ENCODE measurements at regions not wholly inside any gene's neighbourhood (a gene's known extent, or its start where the extent isn't known, plus 50 kb on each side); places are given as distances from the start of the nearest gene placed in this dataset.
"Not testable (repeated sequence)": the region's sequence is repeated elsewhere in the genome, so short reads cannot be mapped to it uniquely, and the experiment has no call there.

DNA sequence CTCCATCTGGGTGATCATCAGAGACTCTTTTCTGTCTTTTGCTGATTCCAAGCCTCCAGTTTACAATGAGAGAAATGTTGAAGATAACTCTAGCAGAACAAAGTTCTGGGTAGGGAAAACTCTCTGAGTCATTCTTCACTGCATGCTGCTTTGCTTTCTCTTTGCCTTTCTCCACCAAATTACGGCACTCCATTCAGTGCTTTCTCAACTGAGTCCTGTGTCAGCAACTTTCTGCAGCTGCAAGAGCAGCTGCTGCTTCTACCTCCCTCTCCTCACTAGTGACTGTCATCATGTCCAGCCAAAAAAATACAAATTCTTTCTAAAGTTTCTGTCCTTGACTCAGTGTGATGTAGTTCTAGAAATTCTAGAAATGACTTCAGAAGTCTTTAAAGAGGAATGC is 953.8 kb downstream of the IGSF11 start:
- Histone ChIP-seq H3K27ac (no peak overlapping the region), H3K4me3 (no peak overlapping the region)

DNA sequence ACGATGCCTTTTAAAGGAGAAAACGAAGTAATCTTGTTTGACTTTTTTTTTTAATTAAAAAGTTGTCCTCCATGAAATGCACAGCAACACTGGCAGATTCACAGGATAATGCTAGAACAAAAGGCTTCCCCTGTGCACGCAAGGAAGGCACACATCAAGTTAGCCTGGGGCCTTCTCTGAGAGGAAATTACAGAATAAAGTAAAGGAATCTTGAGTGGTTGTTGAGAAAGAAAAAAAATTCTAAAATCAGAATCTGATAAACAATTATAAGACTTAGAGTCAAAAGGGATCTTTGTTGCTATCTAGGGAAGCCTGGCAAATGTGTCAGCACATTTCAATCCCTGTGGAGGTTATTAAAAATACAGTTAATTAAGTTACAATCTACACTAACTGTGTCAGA is 946.0 kb downstream of the IGSF11 start:
- H3K4me3 ChIP-seq, result no peak overlapping the region
- H3K27ac ChIP-seq, result no peak overlapping the region

- H3K4me3 ChIP-seq, result no peak overlapping the region
- no peak overlapping the region for H3K27ac ChIP-seq
Observed at GRCh38 chr3:118089563-118089962, 945.1 kb downstream of the IGSF11 start.

GRCh38 chr3:118097226-118097625 is 937.4 kb downstream of the IGSF11 start:
- no peak overlapping the region for H3K4me3 ChIP-seq
- H3K27ac ChIP-seq, result no peak overlapping the region

- Histone ChIP-seq H3K4me3 (no peak overlapping the region), H3K27ac (no peak overlapping the region)
Observed at GRCh38 chr3:118097660-118098059, 937.0 kb downstream of the IGSF11 start.

DNA sequence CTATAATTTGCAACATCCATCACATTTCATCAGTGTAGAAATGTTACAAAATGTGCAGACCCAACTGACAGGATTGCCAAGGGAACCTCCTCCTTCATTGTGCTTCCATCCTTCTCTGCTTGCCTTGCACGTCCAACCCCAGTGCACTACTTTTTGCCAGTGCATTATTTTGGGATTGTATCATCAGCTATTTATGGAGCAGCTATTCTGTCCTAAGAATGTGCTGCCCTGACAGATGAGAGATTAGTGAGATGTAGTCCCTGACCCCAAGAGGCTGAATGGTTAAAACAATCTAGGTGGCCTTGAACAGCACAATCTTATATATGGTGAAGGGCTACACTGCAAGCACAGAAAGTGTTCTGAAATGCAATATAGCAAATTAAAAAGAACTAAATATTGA is 935.8 kb downstream of the IGSF11 start:
- no peak overlapping the region for H3K4me3 ChIP-seq

GRCh38 chr3:118101891-118102290 is 932.8 kb downstream of the IGSF11 start:
- Histone ChIP-seq H3K27ac (no peak overlapping the region), H3K4me3 (no peak overlapping the region)

More for the DNA sequence above, 935.8 kb downstream of the IGSF11 start:
- H3K27ac ChIP-seq, result no peak overlapping the region

- no peak overlapping the region for H3K27ac ChIP-seq
Observed at GRCh38 chr3:118102737-118103136, 931.9 kb downstream of the IGSF11 start.

DNA sequence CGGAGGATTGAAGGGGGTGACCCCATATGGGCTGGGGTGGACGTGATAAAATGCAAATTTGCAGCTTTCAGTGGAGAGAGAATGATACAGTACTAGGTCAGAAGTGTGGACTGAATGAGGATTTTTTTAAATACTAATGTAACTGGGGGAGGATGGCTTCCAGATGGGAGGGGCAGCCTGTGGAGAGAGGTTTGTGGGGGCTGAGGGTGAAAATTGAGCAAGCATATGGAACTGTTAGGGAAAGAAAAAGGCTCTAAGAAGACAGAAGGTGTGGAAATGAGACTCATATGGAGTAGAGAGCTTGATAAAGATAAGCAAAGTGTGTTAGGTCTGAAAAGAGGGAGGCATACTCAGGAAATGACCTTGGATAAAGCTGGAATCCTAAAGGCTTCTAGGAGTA is 926.4 kb downstream of the IGSF11 start:
- H3K4me3 ChIP-seq, result no peak overlapping the region
- no peak overlapping the region for H3K27ac ChIP-seq

More at GRCh38 chr3:118102737-118103136, 931.9 kb downstream of the IGSF11 start:
- no peak overlapping the region for H3K4me3 ChIP-seq

DNA sequence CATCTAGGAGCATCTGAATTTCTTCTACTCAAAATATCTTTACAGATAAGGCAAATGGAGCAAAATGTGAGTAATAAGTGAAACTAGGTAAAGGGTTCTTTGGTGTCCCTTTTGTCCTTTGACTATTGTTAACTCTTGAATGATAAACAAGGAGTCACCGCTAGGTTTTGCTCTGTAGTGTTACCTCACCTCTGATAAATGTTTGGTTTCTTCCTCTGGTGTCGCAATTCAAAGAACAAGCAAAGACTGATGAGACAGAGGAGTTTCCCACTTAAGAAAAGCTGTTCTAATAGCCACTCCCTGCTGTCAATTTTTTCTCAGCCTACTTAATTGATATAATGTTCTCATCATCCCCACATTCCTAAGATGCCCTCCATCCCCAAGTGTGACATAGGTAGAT is 925.9 kb downstream of the IGSF11 start:
- Histone ChIP-seq H3K27ac (no peak overlapping the region), H3K4me3 (no peak overlapping the region)

DNA sequence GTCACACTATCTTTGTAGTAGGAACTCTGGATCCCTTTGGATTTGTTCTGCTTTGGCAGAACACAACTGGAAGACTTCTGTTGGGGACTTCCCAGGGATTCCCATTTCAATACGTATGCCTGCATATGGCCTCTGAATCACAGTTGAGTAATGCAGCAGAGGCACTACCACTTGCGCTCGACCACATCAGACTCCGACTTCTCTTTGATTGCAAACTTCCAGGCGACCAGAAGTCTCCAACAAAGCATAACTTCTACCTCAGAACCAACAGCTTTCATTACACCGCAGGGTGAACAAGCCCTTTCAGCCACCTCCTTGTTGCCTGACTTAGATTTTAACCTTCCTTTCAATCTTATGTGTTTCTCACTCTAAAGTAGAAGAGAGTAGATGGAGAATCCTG is 924.4 kb downstream of the IGSF11 start:
- Histone ChIP-seq H3K27ac (no peak overlapping the region), H3K4me3 (no peak overlapping the region)

DNA sequence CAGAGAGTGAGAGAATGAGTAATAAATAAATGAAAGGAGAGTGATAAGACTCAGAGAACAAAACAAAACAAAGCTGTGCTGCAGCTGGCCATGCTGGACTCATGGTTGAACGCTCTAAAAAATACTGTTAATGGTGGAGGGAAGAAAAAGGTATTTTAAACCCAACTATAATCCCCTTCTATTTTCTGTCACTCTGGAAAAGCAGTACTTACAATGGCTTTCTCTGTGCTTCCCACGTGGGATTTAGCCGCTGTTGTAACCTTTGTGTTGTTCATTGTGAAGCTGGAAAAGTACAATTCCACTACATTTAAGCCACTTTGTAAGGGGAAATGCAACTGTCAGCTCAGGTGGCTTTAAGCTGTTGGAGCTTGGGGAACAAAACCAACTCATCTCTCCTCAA is 917.7 kb downstream of the IGSF11 start:
- Histone ChIP-seq H3K27ac (no peak overlapping the region), H3K4me3 (no peak overlapping the region)

DNA sequence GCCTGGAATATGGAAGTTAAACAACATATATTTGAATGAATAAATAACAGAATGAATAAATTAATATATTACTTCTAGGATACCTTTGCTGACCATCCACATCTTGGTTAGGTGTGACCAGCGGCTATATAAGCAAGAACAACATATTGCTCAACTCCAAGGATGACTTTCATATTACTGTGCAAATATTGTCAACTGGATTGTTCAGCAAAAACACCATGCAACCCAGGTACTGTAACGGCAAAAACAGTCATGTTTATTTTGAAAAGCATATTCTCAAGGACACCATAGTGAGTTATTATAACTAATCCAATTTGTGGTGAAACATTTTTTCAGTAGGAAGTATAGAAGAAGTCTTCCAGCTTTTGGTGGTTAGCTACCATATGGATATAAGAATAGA is 907.9 kb downstream of the IGSF11 start:
- H3K4me3 ChIP-seq, result no peak overlapping the region
- H3K27ac ChIP-seq, result no peak overlapping the region

DNA sequence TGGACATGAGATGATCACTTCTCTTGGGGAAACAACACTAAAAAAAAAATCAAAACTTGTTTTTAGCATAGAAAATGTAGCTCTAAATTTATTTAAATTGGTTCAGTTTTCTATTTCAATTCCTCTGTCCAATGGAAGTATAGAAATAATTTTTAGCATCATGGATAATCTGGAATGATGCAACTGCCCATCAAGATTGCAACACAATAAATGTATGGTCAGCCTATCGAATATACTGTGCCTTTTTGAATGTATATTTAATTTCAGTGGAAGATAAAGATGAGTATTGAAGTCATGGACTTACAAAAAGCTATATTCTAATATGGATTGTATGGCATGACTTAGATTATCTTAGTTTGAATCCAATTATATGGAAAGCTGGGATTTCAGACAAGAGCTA is 906.7 kb downstream of the IGSF11 start:
- H3K27ac ChIP-seq, result no peak overlapping the region
- no peak overlapping the region for H3K4me3 ChIP-seq

- no peak overlapping the region for H3K4me3 ChIP-seq
- H3K27ac ChIP-seq, result no peak overlapping the region
Observed at GRCh38 chr3:118128886-118129285, 905.8 kb downstream of the IGSF11 start.

- H3K4me3 ChIP-seq, result no peak overlapping the region
Observed at GRCh38 chr3:118137778-118138177, 896.9 kb downstream of the IGSF11 start.

DNA sequence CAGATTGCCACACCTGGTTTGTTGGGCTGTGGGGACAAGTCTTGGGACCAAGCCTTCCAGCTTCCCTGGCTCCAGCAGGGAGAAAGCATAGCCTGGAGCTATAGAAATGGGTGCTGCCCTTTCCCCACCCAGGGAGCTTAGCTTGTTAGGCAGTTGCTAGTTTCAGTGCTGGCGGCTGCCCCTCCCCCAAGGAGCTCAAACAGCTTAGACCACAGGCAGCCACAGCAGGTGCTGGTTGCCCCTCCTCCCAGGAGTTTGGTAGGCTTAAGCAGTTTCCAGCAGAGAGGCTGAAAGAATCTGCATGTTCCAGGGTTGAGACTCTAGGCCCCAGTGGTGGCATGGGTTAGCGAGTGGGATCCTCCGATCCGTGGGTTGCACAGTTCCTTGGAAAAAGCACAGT is 889.7 kb downstream of the IGSF11 start:
- Histone ChIP-seq H3K27ac (no peak overlapping the region), H3K4me3 (no peak overlapping the region)

More at GRCh38 chr3:118137778-118138177, 896.9 kb downstream of the IGSF11 start:
- no peak overlapping the region for H3K27ac ChIP-seq

- Histone ChIP-seq H3K4me3 (no peak overlapping the region), H3K27ac (no peak overlapping the region)
Observed at GRCh38 chr3:118146658-118147375, 887.8 kb downstream of the IGSF11 start.

DNA sequence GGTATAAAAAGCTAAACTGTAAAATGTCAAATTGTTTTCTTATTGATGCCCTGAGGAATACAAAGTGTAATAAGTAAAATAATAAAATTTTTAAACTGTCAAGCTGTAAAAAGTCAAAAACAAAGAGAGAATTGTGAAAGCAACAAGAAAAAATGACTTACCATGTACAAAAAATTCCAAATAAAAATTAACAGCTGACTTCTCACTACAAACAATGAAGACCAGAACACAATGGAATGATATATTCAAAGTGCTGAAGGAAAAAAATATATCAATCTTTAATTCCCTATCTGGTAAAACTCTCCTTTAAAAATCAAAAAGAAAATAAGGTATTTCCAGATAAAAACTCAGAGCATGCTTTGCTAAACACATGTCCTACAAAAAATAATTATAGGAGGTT is 883.5 kb downstream of the IGSF11 start:
- Histone ChIP-seq H3K4me3 (no peak overlapping the region), H3K27ac (no peak overlapping the region)

DNA sequence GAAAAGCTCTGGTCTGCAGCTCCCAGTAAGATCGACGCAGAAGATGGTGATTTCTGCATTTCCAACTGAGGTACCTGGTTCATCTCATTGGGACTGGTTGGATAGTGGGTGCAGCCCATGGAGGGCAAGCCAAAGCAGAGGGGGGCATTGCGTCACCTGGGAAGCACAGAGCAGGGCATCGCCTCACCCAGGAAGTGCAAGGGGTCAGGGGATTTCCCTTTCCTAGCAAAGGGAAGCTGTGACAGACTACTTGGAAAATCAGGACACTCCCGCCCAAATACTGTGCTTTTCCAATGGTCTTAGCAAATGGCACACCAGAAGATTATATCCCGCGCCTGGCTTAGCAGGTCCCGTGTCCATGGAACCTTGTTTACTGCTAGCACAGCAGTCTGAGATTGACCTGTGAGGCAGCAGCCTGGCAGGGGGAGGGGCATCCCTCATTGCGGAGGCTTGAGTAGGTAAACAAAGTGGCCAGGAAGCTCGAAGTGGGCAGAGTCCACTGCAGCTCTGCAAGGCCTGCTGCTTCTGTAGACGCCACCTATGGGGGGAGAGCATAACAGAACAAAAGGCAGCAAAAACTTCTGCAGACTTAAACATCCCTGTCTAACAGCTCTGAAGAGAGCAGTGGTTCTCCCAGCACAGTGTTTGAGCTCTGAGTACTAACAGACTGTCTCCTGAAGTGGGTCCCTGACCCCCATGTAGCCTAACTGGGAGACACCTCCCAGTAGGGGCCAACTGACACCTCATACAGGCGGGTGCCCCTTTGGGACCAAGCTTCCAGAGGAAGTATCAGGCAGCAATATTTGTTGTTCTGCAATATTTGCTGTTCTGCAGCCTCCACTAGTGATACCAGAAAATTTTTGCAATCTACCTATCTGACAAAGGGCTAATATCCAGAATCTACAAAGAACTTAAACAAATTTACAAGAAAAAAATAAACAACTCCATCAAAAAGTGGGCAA is 871.7 kb downstream of the IGSF11 start:
- H3K4me3 ChIP-seq, H3K27ac ChIP-seq: not testable (repeated sequence)

DNA sequence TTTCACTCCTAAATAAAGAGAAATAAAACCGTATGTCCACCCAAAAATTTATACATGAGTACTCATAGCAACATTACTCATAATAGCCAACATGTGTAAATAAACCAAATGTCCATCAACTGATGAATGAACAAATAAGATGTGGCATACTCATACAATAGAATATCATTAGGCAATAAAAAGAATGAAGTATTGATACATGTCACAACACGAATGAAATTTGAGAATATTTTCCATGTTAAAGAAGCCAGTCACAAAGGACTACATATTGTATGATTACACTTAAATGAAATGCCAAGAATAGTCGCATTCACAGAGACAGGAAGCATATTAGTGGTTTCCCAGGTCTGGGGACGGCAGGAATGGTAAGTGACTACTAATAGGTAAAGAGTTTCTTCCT is 869.2 kb downstream of the IGSF11 start:
- H3K4me3 ChIP-seq, result no peak overlapping the region
- no peak overlapping the region for H3K27ac ChIP-seq

Measured in skin epidermis (tissue), 12 donors.